H9 (cell line): ENCODE measurements at regions not wholly inside any gene's neighbourhood (a gene's known extent, or its start where the extent isn't known, plus 50 kb on each side); places are given as distances from the start of the nearest gene placed in this dataset.

Experiments used
- DNase-seq: peaks from one replicate; pipeline ENCODE4 v3.0.0-alpha.2; 2017
- H2AFZ ChIP-seq: one replicate; pipeline ENCODE4 v1.6.1; 2013; ENCODE audit warnings: mild to moderate bottlenecking, low read length, control low read depth, moderate library complexity
- H2AK5ac ChIP-seq: 2 replicates; pipeline ENCODE4 v1.6.1; 2013; ENCODE audit warnings: low read length, control low read depth, mixed read lengths; ENCODE audit not compliant: insufficient read length
- H2BK120ac ChIP-seq: one replicate; pipeline ENCODE4 v1.6.1; 2013; ENCODE audit warnings: low read depth, mild to moderate bottlenecking, low read length, control low read depth, inconsistent platforms; ENCODE audit not compliant: poor library complexity, severe bottlenecking
- H2BK12ac ChIP-seq: 2 replicates; pipeline ENCODE4 v1.6.1; 2013; ENCODE audit warnings: low read length, control low read depth, mixed read lengths, low read depth; ENCODE audit not compliant: insufficient read length
- H2BK15ac ChIP-seq: 2 replicates; pipeline ENCODE4 v1.6.1; 2013; ENCODE audit warnings: low read depth, low read length, control low read depth
- H2BK20ac ChIP-seq: one replicate; pipeline ENCODE4 v1.6.1; 2013; ENCODE audit warnings: low read depth, mild to moderate bottlenecking, low read length, control low read depth, inconsistent platforms; ENCODE audit not compliant: poor library complexity, severe bottlenecking
- H2BK5ac ChIP-seq: 2 replicates; pipeline ENCODE4 v1.6.1; 2013; ENCODE audit warnings: low read length, control low read depth, mixed read lengths; ENCODE audit not compliant: insufficient read length
- H3K14ac ChIP-seq: 2 replicates; pipeline ENCODE4 v1.6.1; 2013; ENCODE audit warnings: low read length, control low read depth; ENCODE audit not compliant: insufficient read depth
- H3K18ac ChIP-seq: 2 replicates; pipeline ENCODE4 v1.6.1; 2013; ENCODE audit warnings: low read depth, mild to moderate bottlenecking, mixed read lengths, low read length, control low read depth; ENCODE audit not compliant: insufficient read length
- H3K23ac ChIP-seq: 2 replicates; pipeline ENCODE4 v1.6.1; 2013; ENCODE audit warnings: low read length, control low read depth, mixed read lengths, low read depth; ENCODE audit not compliant: insufficient read length
- H3K23me2 ChIP-seq: 2 replicates; pipeline ENCODE4 v1.6.1; 2013; ENCODE audit warnings: low read depth, mild to moderate bottlenecking, mixed read lengths, low read length, control low read depth; ENCODE audit not compliant: insufficient read length, poor library complexity, severe bottlenecking
- H3K27ac ChIP-seq: 2 replicates; pipeline ENCODE4 v1.5.1; 2013; ENCODE audit warnings: low read length, control low read depth, mixed read lengths, low read depth; ENCODE audit not compliant: insufficient read length
- H3K27me3 ChIP-seq: 2 replicates; pipeline ENCODE4 v1.6.1; 2013; ENCODE audit warnings: low read length, control low read depth, inconsistent platforms; ENCODE audit not compliant: insufficient read depth
- H3K4ac ChIP-seq: 2 replicates; pipeline ENCODE4 v1.6.1; 2013; ENCODE audit warnings: low read depth, mild to moderate bottlenecking, control low read depth, inconsistent platforms, low read length, moderate library complexity
- H3K4me1 ChIP-seq: 2 replicates; pipeline ENCODE4 v1.6.1; 2013; ENCODE audit warnings: low read length, control low read depth, inconsistent platforms; ENCODE audit not compliant: insufficient read depth
- H3K4me2 ChIP-seq: 2 replicates; pipeline ENCODE4 v1.6.1; 2013; ENCODE audit warnings: low read length, control low read depth, mixed read lengths; ENCODE audit not compliant: insufficient read length, insufficient read depth
- H3K56ac ChIP-seq: 2 replicates; pipeline ENCODE4 v1.6.1; 2013; ENCODE audit warnings: low read depth, mild to moderate bottlenecking, mixed read lengths, low read length, control low read depth; ENCODE audit not compliant: insufficient read length
- H3K79me1 ChIP-seq: 2 replicates; pipeline ENCODE4 v1.6.1; 2013; ENCODE audit warnings: low read depth, mild to moderate bottlenecking, moderate library complexity, low read length, control low read depth, inconsistent platforms; ENCODE audit not compliant: insufficient read depth, poor library complexity, severe bottlenecking
- H3K79me2 ChIP-seq: 2 replicates; pipeline ENCODE4 v1.6.1; 2013; ENCODE audit warnings: low read length, control low read depth, inconsistent platforms; ENCODE audit not compliant: insufficient read depth
- H3K9ac ChIP-seq: 2 replicates; pipeline ENCODE4 v1.6.1; 2013; ENCODE audit warnings: low read length, control low read depth, mixed read lengths; ENCODE audit not compliant: insufficient read length; ENCODE audit errors: extremely low read depth
- H3K9me3 ChIP-seq: one replicate; pipeline ENCODE4 v1.6.1; 2013; ENCODE audit warnings: low read depth, low read length, inconsistent platforms; ENCODE audit not compliant: control insufficient read depth
- H3T11ph ChIP-seq: one replicate; pipeline ENCODE4 v1.6.1; 2013; ENCODE audit warnings: mild to moderate bottlenecking, low read length, control low read depth, inconsistent platforms
- H4K20me1 ChIP-seq: one replicate; pipeline ENCODE4 v1.6.1; 2013; ENCODE audit not compliant: control insufficient read depth, insufficient read length, insufficient read depth
- H4K5ac ChIP-seq: 2 replicates; pipeline ENCODE4 v1.6.1; 2013; ENCODE audit warnings: low read depth, mild to moderate bottlenecking, mixed read lengths, low read length, control low read depth; ENCODE audit not compliant: insufficient read length
- H4K8ac ChIP-seq: replicated peaks from 2 replicates; pipeline ENCODE4 v1.6.1; 2013; ENCODE audit warnings: low read length, control low read depth, mixed read lengths, low read depth; ENCODE audit not compliant: insufficient read length
- H4K91ac ChIP-seq: 2 replicates; pipeline ENCODE4 v1.6.1; 2013; ENCODE audit warnings: low read depth, mild to moderate bottlenecking, moderate library complexity, mixed read lengths, low read length, control low read depth; ENCODE audit not compliant: insufficient read length
- H3K27ac Mint-ChIP-seq, 3 experiments: 2 replicates in 2 of 3; 3 replicates in 1 of 3; pipeline ENCODE4 v1.8.0; 2020 to 2021; ENCODE audit warnings: mixed read lengths in 3 of 3, mild to moderate bottlenecking in 1 of 3, moderate library complexity in 1 of 3
- H3K27me3 Mint-ChIP-seq: 2 replicates; pipeline ENCODE4 v1.8.0; 2021; ENCODE audit warnings: low read depth, mild to moderate bottlenecking, moderate library complexity, mixed read lengths
- H3K36me3 Mint-ChIP-seq, 3 experiments: 2 replicates in 2 of 3; 3 replicates in 1 of 3; pipeline ENCODE4 v1.8.0; 2020 to 2021; ENCODE audit warnings: low read depth in 3 of 3, mixed read lengths in 3 of 3; ENCODE audit not compliant: insufficient read depth in 1 of 3
- H3K4me1 Mint-ChIP-seq, 2 experiments: 2 replicates each; pipeline ENCODE4 v1.8.0; 2020; ENCODE audit warnings: mixed read lengths in 2 of 2
- H3K4me3 Mint-ChIP-seq, 2 experiments: 2 replicates in 1 of 2; 3 replicates in 1 of 2; pipeline ENCODE4 v1.8.0; 2020 to 2021; ENCODE audit warnings: mild to moderate bottlenecking in 2 of 2, mixed read lengths in 2 of 2, moderate library complexity in 1 of 2
- H3K9me3 Mint-ChIP-seq, 2 experiments: 2 replicates in 1 of 2; 3 replicates in 1 of 2; pipeline ENCODE4 v1.8.0; 2020; ENCODE audit warnings: mild to moderate bottlenecking in 2 of 2, mixed read lengths in 2 of 2, moderate library complexity in 1 of 2
- CTCF ChIP-seq: fragments of 200-600 bp; sonication (generic); conservative IDR thresholded peaks from 3 replicates; pipeline ENCODE4 v1.8.0; 2021; ENCODE audit warnings: antibody characterized with exemption, mild to moderate bottlenecking
- WGBS: extraction: QIAGEN DNeasy Blood & Tissue Kit; methylation state at CpG from one replicate; pipeline ENCODE4 v1.1.7; 2013; ENCODE audit warnings: missing lambda C conversion rate, low lambda C conversion rate, mixed read lengths; ENCODE audit not compliant: insufficient read length; ENCODE audit errors: extremely low coverage; 5-methylcytosine and 5-hydroxymethylcytosine counted together

GRCh38 chr9:129504404-129504803 is 116.5 kb downstream of the C9orf50 start:
- H3K27ac ChIP-seq = no peak overlapping the region
- no peak overlapping the region for H2BK20ac ChIP-seq
- no CpG with 5 or more reads among the region's 1 CpG for WGBS
- no peak overlapping the region for H3K56ac ChIP-seq
- no peak for DNase-seq
- H3K18ac ChIP-seq = no peak overlapping the region
- H3K27ac Mint-ChIP-seq = no peak overlapping the region
- no peaks in the 10 kb centered on the region; the same call in none of the 2 replicates for H3K27me3 Mint-ChIP-seq
- no peak overlapping the region for H2BK120ac ChIP-seq
- H2AFZ ChIP-seq = no peak overlapping the region
- no peak overlapping the region for H2AK5ac ChIP-seq
- no peak overlapping the region for H3K4ac ChIP-seq
- H3K79me2 ChIP-seq = no peaks in the 10 kb centered on the region
- no peak overlapping the region for H3K4me3 Mint-ChIP-seq
- H3K14ac ChIP-seq = no peak overlapping the region
- H2BK12ac ChIP-seq = no peak overlapping the region
- no peak overlapping the region for H4K91ac ChIP-seq
- H3K79me1 ChIP-seq = no peaks in the 10 kb centered on the region
- H2BK15ac ChIP-seq = no peak overlapping the region
- H4K20me1 ChIP-seq = no peaks in the 10 kb centered on the region
- peaks cover 0 to 2% of the 10 kb centered on the region in 2 experiments; a peak in 3 of 5 replicates for H3K9me3 Mint-ChIP-seq
- peaks cover 35 to 48% of the 10 kb centered on the region in 2 experiments for H3K4me1 Mint-ChIP-seq
- peaks cover 0 to 3% (median 0%) of the 10 kb centered on the region in 3 experiments; a peak in 1 of 7 replicates for H3K36me3 Mint-ChIP-seq
- no peak for TF ChIP-seq CTCF
- H3T11ph ChIP-seq = no peak overlapping the region
- H3K9me3 ChIP-seq = no peaks in the 10 kb centered on the region
- H3K4me2 ChIP-seq = no peak overlapping the region
- H3K9ac ChIP-seq = no peak overlapping the region
- H3K4me1 ChIP-seq = no peaks in the 10 kb centered on the region; the same call in 1 of the 2 replicates
- no peak overlapping the region for H4K5ac ChIP-seq
- no peak overlapping the region for H3K23ac ChIP-seq
- H2BK5ac ChIP-seq = no peak overlapping the region
- no peaks in the 10 kb centered on the region for H3K23me2 ChIP-seq
- H4K8ac ChIP-seq = no peak overlapping the region
- no peaks in the 10 kb centered on the region; the same call in 1 of the 2 replicates for H3K27me3 ChIP-seq
